Neural crest cell (in vitro differentiated cells): ENCODE measurements at regions not wholly inside any gene's neighbourhood (a gene's known extent, or its start where the extent isn't known, plus 50 kb on each side); places are given as distances from the start of the nearest gene placed in this dataset.

Source experiments
- DNase-seq: peaks from one replicate; pipeline ENCODE4 v3.0.0; 2021; ENCODE audit warnings: low read depth, mixed read lengths, low spot score
- H3K27ac Mint-ChIP-seq: one replicate; pipeline ENCODE4 v1.8.0; 2021; ENCODE audit warnings: mild to moderate bottlenecking, mixed read lengths; ENCODE audit not compliant: unreplicated experiment
- H3K27me3 Mint-ChIP-seq: 2 replicates; pipeline ENCODE4 v1.8.0; 2021; ENCODE audit warnings: low read depth, mild to moderate bottlenecking, mixed read lengths
- H3K36me3 Mint-ChIP-seq: 2 replicates; pipeline ENCODE4 v1.8.0; 2021; ENCODE audit warnings: low read depth, mild to moderate bottlenecking, mixed read lengths
- H3K4me1 Mint-ChIP-seq: 2 replicates; pipeline ENCODE4 v1.8.0; 2021; ENCODE audit warnings: mixed read lengths
- H3K4me3 Mint-ChIP-seq: one replicate; pipeline ENCODE4 v1.8.0; 2021; ENCODE audit warnings: mild to moderate bottlenecking, mixed read lengths
- H3K9me3 Mint-ChIP-seq: 2 replicates; pipeline ENCODE4 v1.8.0; 2021; ENCODE audit warnings: mixed read lengths
- TF ChIP-seq, protein P1 (sequence below): fragments of 200-600 bp; sonication (generic); conservative IDR thresholded peaks from 2 replicates; pipeline ENCODE4 v1.5.0; 2021; ENCODE audit warnings: antibody characterized with exemption, mild to moderate bottlenecking

DNA sequence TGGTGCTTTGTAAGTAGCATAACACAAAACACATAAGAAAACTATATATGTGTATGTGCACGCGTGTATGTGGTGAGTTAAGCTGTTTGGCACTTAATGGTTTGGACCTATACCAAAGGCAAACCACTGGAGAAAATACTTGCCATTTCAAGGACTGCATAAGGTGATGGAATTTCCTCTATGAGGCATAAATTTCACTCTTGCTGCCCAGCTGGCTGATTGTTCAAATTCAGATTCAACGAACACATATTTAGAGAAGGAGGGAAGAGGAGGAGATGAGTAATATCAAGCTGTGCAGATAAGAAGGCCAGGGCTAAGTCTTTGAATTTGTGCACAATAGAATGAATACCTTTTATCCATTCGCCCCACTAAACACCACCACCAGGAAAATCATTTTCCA lies 470.6 kb upstream of the MPDZ start:
- Mint-ChIP-seq H3K36me3 (no peaks in the 10 kb centered on the region), H3K27ac (no peak overlapping the region), H3K4me1 (no peaks in the 10 kb centered on the region), H3K9me3 (no peaks in the 10 kb centered on the region), H3K4me3 (no peak overlapping the region), H3K27me3 (no peaks in the 10 kb centered on the region)
- no peak for DNase-seq
- TF ChIP-seq, protein P1, sequence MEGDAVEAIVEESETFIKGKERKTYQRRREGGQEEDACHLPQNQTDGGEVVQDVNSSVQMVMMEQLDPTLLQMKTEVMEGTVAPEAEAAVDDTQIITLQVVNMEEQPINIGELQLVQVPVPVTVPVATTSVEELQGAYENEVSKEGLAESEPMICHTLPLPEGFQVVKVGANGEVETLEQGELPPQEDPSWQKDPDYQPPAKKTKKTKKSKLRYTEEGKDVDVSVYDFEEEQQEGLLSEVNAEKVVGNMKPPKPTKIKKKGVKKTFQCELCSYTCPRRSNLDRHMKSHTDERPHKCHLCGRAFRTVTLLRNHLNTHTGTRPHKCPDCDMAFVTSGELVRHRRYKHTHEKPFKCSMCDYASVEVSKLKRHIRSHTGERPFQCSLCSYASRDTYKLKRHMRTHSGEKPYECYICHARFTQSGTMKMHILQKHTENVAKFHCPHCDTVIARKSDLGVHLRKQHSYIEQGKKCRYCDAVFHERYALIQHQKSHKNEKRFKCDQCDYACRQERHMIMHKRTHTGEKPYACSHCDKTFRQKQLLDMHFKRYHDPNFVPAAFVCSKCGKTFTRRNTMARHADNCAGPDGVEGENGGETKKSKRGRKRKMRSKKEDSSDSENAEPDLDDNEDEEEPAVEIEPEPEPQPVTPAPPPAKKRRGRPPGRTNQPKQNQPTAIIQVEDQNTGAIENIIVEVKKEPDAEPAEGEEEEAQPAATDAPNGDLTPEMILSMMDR = no peak

DNA sequence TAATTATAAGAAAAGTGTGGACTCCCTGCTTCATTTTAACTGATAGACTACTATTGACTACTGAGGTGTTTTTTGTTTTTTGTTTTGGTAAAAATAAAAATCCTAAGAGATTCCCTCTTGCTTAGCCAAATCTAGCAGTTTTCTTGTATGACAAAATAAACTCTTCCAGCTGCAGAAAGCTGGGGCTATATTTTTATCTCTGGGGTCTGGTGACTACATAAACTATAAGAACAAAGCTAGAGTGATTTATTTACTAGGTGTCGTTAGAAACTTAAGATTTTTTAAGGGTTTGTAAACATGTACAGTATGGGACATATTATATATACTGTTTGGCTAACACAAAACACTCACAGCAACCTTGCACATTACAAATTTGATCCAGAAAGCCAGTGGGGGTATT lies 467.4 kb upstream of the MPDZ start:
- Mint-ChIP-seq H3K9me3 (no peaks in the 10 kb centered on the region), H3K4me3 (no peak overlapping the region), H3K4me1 (no peaks in the 10 kb centered on the region), H3K27me3 (no peaks in the 10 kb centered on the region), H3K27ac (no peak overlapping the region), H3K36me3 (no peaks in the 10 kb centered on the region)
- no peak for DNase-seq
- TF ChIP-seq, protein P1 = no peak

DNA sequence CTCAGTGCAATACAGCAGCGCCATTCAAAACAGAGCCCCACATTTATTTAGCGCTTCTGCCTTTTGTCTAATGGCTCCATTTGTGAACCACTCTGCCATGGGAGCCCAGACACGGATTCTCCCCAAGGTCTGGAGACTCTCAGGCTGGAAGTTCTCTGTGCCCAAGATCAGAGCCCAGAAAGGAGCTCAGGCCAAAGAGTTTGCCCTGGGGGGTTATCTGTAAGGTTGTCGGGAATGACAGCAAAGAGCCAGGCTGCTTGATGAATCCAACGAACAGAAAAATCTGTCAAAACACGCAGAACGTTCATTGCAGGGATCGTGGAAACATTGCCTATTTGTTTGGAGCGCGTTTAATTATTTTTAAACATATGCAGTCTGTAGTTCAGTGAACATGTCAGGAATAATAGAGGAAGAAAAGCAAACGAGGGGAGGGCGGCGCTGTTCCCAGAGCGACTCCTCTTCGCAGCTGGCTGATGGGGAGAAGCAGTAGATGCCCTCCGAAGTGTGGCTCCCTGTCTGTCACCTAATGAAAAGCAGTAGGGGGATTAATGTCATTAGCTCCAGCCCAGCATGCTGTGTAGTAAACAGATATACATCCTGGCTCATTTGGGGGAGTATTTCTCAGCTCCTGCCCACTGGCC lies 464.9 kb upstream of the MPDZ start:
- no peak for DNase-seq
- H3K36me3 Mint-ChIP-seq = no peaks in the 10 kb centered on the region
- no peaks in the 10 kb centered on the region for H3K27me3 Mint-ChIP-seq
- no peak overlapping the region for H3K27ac Mint-ChIP-seq
- no peak overlapping the region for H3K4me3 Mint-ChIP-seq
- H3K4me1 Mint-ChIP-seq = no peaks in the 10 kb centered on the region
- H3K9me3 Mint-ChIP-seq = no peaks in the 10 kb centered on the region
- TF ChIP-seq, protein P1 = no peak

DNA sequence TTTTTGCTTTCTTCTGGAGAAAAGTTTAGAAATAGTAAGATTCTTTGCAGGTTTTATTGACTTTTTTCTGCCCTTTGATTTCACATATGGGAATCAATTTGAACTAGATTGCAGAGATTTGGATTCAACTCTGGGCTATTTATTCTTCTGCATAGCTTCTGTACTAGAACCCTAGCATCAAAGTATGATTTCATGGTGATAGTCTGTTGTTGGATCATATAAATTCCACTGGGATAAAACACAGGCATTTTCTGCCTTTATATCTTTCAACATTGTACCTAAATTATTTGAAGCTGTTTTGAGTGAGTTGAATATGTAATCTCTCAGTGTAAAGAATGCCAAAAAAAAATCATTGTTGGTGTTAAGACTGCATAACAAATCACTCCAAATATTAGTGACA lies 458.4 kb upstream of the MPDZ start:
- H3K4me3 Mint-ChIP-seq = no peak overlapping the region

DNA sequence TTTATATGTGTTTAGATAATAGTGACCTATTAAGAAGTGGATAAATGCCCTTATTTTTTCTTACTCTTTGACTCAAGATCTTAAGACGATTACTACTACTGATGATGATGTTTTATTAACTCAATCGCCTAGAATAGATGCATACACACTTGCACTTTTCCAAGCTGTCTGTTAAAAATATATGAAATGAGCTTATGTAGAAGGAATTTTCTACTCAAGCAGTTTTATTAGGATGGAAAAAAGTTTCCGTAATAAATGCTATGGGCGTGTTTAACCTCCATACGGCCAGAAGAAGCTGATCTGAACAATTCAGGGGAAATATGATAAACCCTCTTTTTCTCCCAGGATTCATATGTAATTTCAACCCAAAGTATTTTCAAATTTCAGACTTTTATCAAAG lies 455.7 kb upstream of the MPDZ start:
- H3K27me3 Mint-ChIP-seq = no peaks in the 10 kb centered on the region
- H3K36me3 Mint-ChIP-seq = no peaks in the 10 kb centered on the region
- TF ChIP-seq, protein P1 = no peak
- H3K27ac Mint-ChIP-seq = no peak overlapping the region
- H3K4me1 Mint-ChIP-seq = no peaks in the 10 kb centered on the region
- H3K4me3 Mint-ChIP-seq = no peak overlapping the region
- DNase-seq = no peak
- peaks cover 4% of the 10 kb centered on the region for H3K9me3 Mint-ChIP-seq

More for the DNA sequence above, 458.4 kb upstream of the MPDZ start:
- Mint-ChIP-seq H3K9me3 (peaks cover 4% of the 10 kb centered on the region), H3K27ac (no peak overlapping the region), H3K36me3 (no peaks in the 10 kb centered on the region), H3K4me1 (no peaks in the 10 kb centered on the region), H3K27me3 (no peaks in the 10 kb centered on the region)
- no peak for DNase-seq
- TF ChIP-seq, protein P1 = no peak
